Osteocyte (in vitro differentiated cells): ENCODE measurements at regions not wholly inside any gene's neighbourhood (a gene's known extent, or its start where the extent isn't known, plus 50 kb on each side); places are given as distances from the start of the nearest gene placed in this dataset.

Experiments used
- DNase-seq: peaks from one replicate; pipeline ENCODE4 v3.0.0; 2021; ENCODE audit warnings: mixed read lengths; ENCODE audit not compliant: unreplicated experiment; ENCODE audit errors: extremely low spot score
- H3K27ac Mint-ChIP-seq: one replicate; pipeline ENCODE4 v1.8.0; 2021; ENCODE audit warnings: mild to moderate bottlenecking, mixed read lengths; ENCODE audit not compliant: unreplicated experiment
- H3K27me3 Mint-ChIP-seq: one replicate; pipeline ENCODE4 v1.8.0; 2021; ENCODE audit warnings: mixed read lengths; ENCODE audit not compliant: unreplicated experiment
- H3K36me3 Mint-ChIP-seq: one replicate; pipeline ENCODE4 v1.8.0; 2021; ENCODE audit warnings: mixed read lengths; ENCODE audit not compliant: unreplicated experiment
- H3K4me1 Mint-ChIP-seq: one replicate; pipeline ENCODE4 v1.8.0; 2021; ENCODE audit warnings: mixed read lengths; ENCODE audit not compliant: unreplicated experiment
- H3K4me3 Mint-ChIP-seq: one replicate; pipeline ENCODE4 v1.8.0; 2021; ENCODE audit warnings: mild to moderate bottlenecking, moderate library complexity, mixed read lengths; ENCODE audit not compliant: unreplicated experiment
- H3K9me3 Mint-ChIP-seq: one replicate; pipeline ENCODE4 v1.8.0; 2021; ENCODE audit warnings: mixed read lengths; ENCODE audit not compliant: unreplicated experiment
- TF ChIP-seq, protein P1 (sequence below): fragments of 200-600 bp; sonication (generic); IDR thresholded peaks from 2 replicates; pipeline ENCODE4 v1.5.0; 2021; ENCODE audit warnings: antibody characterized with exemption, mild to moderate bottlenecking, moderate library complexity

DNA sequence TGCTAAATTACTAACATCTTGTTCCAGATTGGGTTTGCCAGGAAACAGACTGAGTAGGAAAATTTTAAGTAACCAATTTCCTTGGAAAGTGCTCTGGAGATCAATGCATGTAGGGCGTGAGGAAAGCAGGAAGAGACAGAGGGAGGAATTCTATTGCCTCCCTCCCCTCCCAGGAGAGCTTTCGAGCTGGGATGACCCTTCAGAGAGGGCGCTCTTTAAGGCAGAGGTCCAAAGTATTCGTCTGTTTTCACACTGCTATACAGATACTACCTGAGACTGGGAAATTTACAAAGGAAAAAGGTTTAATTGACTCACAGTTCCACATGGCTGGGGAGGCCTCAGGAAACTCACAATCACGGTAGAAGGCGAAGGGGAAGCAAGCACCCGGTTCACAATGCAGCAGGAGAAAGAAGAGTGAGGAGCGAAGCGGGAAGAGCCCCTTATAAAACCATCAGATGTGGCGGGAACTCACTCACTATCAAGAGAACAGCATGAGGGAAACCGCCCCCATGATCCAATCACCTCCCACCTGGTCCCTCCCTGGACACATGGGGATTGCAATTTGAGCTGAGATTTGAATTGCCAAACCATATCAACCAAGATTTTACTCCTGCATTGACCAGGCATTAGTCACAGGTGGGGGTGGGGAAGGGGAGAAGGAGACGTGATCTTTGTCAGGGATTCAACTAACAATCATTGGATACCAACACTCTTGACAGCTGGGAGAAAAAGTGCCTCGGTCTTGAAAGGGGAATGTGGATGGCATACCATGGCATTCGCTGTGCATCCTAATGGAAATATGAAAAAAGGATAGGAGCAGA, 63.8 kb downstream of the SLITRK2 start:
- no peaks in the 10 kb centered on the region for H3K4me1 Mint-ChIP-seq
- H3K9me3 Mint-ChIP-seq, result peaks cover 48% of the 10 kb centered on the region
- H3K27ac Mint-ChIP-seq, result no peak overlapping the region
- DNase-seq, result no peak
- no peak overlapping the region for H3K4me3 Mint-ChIP-seq
- no peaks in the 10 kb centered on the region for H3K36me3 Mint-ChIP-seq
- TF ChIP-seq, protein P1, sequence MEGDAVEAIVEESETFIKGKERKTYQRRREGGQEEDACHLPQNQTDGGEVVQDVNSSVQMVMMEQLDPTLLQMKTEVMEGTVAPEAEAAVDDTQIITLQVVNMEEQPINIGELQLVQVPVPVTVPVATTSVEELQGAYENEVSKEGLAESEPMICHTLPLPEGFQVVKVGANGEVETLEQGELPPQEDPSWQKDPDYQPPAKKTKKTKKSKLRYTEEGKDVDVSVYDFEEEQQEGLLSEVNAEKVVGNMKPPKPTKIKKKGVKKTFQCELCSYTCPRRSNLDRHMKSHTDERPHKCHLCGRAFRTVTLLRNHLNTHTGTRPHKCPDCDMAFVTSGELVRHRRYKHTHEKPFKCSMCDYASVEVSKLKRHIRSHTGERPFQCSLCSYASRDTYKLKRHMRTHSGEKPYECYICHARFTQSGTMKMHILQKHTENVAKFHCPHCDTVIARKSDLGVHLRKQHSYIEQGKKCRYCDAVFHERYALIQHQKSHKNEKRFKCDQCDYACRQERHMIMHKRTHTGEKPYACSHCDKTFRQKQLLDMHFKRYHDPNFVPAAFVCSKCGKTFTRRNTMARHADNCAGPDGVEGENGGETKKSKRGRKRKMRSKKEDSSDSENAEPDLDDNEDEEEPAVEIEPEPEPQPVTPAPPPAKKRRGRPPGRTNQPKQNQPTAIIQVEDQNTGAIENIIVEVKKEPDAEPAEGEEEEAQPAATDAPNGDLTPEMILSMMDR, result no peak
- H3K27me3 Mint-ChIP-seq, result no peaks in the 10 kb centered on the region

GRCh38 chrX:145886469-145886868, 68.8 kb downstream of the SLITRK2 start:
- Mint-ChIP-seq H3K4me1 (no peaks in the 10 kb centered on the region), H3K9me3 (peaks cover 47% of the 10 kb centered on the region), H3K27me3 (no peaks in the 10 kb centered on the region)

DNA sequence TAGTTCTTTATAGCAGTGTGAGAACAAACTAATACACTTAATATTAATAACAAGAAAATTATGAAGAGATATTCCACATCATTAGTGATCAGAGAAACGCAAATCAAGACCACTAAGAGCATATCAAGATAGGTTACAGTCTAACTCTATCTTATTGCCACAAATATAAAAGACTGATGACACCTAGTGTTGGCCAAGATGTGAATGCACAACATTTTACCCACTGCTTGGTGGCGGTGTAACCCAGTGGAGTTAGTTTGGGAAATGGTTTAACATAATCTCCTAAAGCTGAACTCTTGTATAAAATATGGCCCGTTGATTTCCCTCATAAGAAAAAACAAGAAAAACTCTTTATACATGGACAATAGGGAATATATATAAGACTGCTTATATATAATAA, 92.4 kb downstream of the SLITRK2 start:
- no peak for DNase-seq
- H3K4me3 Mint-ChIP-seq, result no peak overlapping the region
- TF ChIP-seq, protein P1, result no peak
- H3K27ac Mint-ChIP-seq, result no peak overlapping the region
- H3K27me3 Mint-ChIP-seq, result no peaks in the 10 kb centered on the region
- peaks cover 44% of the 10 kb centered on the region for H3K9me3 Mint-ChIP-seq
- no peaks in the 10 kb centered on the region for H3K4me1 Mint-ChIP-seq
- no peaks in the 10 kb centered on the region for H3K36me3 Mint-ChIP-seq

More at GRCh38 chrX:145886469-145886868, 68.8 kb downstream of the SLITRK2 start:
- DNase-seq, result no peak
- H3K36me3 Mint-ChIP-seq, result no peaks in the 10 kb centered on the region
- TF ChIP-seq, protein P1, result no peak
- no peak overlapping the region for H3K27ac Mint-ChIP-seq
- H3K4me3 Mint-ChIP-seq, result no peak overlapping the region

DNA sequence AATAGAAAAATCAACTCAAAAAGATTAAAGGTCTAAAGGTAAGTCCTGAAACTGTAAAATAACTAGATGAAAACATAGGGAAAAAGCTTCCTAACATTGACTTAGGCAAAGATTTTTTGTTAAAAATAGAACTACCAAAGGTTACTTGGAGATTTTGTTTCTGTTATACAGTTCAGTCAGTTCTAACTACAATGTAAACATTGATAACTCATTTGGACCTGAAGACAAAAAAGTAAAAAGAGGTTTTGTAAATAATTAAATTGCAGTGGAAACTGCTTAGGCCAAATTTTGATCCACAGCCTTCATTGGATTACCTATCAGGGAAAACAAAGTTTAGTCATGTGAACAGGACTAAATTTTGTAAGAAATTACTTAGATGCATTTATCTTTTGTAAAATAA, 101.8 kb downstream of the SLITRK2 start:
- Mint-ChIP-seq H3K36me3 (no peaks in the 10 kb centered on the region), H3K27ac (no peak overlapping the region), H3K4me1 (no peaks in the 10 kb centered on the region), H3K27me3 (no peaks in the 10 kb centered on the region), H3K4me3 (no peak overlapping the region), H3K9me3 (peaks cover 25% of the 10 kb centered on the region)
- no peak for DNase-seq
- TF ChIP-seq, protein P1, result no peak

DNA sequence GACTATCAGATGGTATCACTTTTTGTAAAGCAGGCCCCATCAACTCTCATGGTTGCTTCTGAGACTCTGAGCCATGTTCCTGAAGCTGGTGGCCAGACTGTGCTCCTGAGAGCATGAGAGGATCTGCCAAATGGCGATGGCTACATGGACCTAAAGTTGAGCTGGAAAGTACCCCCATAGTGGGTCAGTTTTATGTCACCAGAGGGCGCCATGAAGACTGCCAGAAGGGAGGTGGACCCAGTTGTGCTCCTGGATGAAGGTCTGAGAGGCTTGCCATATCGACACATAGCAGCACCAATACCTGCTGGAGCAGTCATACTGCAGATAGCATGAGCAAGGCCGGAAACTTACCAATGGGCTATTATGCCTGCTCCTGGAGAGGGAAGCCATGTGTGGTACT, 105.7 kb downstream of the SLITRK2 start:
- H3K9me3 Mint-ChIP-seq, result peaks cover 20% of the 10 kb centered on the region
- no peak overlapping the region for H3K4me3 Mint-ChIP-seq

More for the DNA sequence above, 105.7 kb downstream of the SLITRK2 start:
- no peak for DNase-seq
- no peaks in the 10 kb centered on the region for H3K4me1 Mint-ChIP-seq
- no peak overlapping the region for H3K27ac Mint-ChIP-seq
- TF ChIP-seq, protein P1, result no peak
- no peaks in the 10 kb centered on the region for H3K27me3 Mint-ChIP-seq
- H3K36me3 Mint-ChIP-seq, result no peaks in the 10 kb centered on the region
